Retinal pigment epithelial cell (primary cell): ENCODE measurements at regions not wholly inside any gene's neighbourhood (a gene's known extent, or its start where the extent isn't known, plus 50 kb on each side); places are given as distances from the start of the nearest gene placed in this dataset.
"Not testable (repeated sequence)": the region's sequence is repeated elsewhere in the genome, so short reads cannot be mapped to it uniquely, and the experiment has no call there.

ENCODE experiments used
- DNase-seq: peaks from one replicate; pipeline ENCODE4 v3.0.0-alpha.2; 2010; ENCODE audit warnings: low read depth
- H3K4me3 ChIP-seq: 2 replicates; pipeline ENCODE4 v1.5.1; 2011; ENCODE audit warnings: mild to moderate bottlenecking, low read length, control low read depth, moderate library complexity
- CTCF ChIP-seq: conservative IDR thresholded peaks from 2 replicates; pipeline ENCODE4 v1.5.1; 2011; ENCODE audit warnings: low read depth, low read length, control low read depth, inconsistent platforms

GRCh38 chr9:108395421-108395820, 460.4 kb downstream of the ACTL7B start:
- DNase-seq, result no peak
- no peak for TF ChIP-seq CTCF

GRCh38 chr9:108394726-108395125, 461.1 kb downstream of the ACTL7B start:
- TF ChIP-seq CTCF, result no peak
- DNase-seq, result no peak

More at GRCh38 chr9:108395421-108395820, 460.4 kb downstream of the ACTL7B start:
- no peak overlapping the region for H3K4me3 ChIP-seq

GRCh38 chr9:108393481-108394001, 462.2 kb downstream of the ACTL7B start:
- H3K4me3 ChIP-seq, DNase-seq: not testable (repeated sequence)

More at GRCh38 chr9:108394726-108395125, 461.1 kb downstream of the ACTL7B start:
- no peak overlapping the region for H3K4me3 ChIP-seq

- H3K4me3 ChIP-seq, result no peak overlapping the region
- TF ChIP-seq CTCF, result no peak
- DNase-seq, result no peak
Observed at GRCh38 chr9:108392877-108393276, 462.9 kb downstream of the ACTL7B start.

- TF ChIP-seq CTCF, result no peak
- no peak for DNase-seq
- no peak overlapping the region for H3K4me3 ChIP-seq
Observed at GRCh38 chr9:108389056-108389455, 466.7 kb downstream of the ACTL7B start.

GRCh38 chr9:108386859-108387384, 468.9 kb downstream of the ACTL7B start:
- TF ChIP-seq CTCF, result no peak
- H3K4me3 ChIP-seq, result no peak overlapping the region
- DNase-seq, result no peak

- no peak for DNase-seq
- no peak overlapping the region for H3K4me3 ChIP-seq
- TF ChIP-seq CTCF, result no peak
Observed at GRCh38 chr9:108386032-108386431, 469.8 kb downstream of the ACTL7B start.
